Midbrain (tissue), 1 donor: ENCODE measurements at regions not wholly inside any gene's neighbourhood (a gene's known extent, or its start where the extent isn't known, plus 50 kb on each side); places are given as distances from the start of the nearest gene placed in this dataset.
"Not testable (repeated sequence)": the region's sequence is repeated elsewhere in the genome, so short reads cannot be mapped to it uniquely, and the experiment has no call there.

Experiments used
- DNase-seq: peaks from one replicate; lab custom pipeline; 2025; lab: John Stamatoyannopoulos, UW

DNA sequence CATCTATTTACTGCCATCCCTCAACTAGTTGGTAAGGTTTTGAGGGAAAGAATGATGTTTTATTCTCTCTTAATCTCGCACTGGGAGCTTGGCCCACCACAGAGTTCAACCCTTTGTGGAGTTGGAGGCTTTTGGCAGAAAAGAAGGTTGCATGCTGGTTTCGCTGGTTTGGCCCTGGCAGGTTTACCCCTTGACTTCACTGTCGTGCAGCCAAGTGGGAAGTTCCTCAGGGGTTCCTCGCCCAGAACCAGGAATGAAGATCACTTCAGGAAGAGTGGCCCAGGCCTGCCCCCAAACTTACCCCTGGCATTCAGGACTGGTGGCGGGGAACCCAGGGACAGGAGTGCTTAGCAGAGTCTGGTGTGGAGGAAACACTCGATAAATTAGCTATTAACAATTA is 103.1 kb upstream of the LYZL2 start:
- no peak for DNase-seq

DNA sequence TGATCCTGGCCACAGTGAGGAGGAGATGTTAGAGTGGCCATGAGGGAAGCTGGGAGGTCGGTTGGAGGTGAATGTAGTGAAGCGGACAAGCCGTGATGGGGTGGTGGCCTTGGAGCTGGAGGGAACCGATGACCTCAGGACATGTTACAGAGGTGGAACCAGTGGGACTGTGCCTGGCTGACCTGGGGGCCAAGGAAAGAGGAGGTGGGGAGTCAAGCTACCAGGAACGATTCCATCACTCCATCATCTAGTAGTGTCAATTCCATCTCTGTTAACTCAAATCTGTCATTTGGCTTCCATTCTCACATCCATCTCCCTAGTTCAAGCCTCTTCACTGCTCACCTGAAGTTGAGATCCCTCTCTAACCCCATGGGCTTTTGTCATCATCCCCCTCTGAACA is 102.4 kb upstream of the LYZL2 start:
- DNase-seq, result no peak

- DNase-seq, result no peak
These were observed 100.8 kb upstream of the LYZL2 start for GRCh38 chr10:30730306-30730705.

DNA sequence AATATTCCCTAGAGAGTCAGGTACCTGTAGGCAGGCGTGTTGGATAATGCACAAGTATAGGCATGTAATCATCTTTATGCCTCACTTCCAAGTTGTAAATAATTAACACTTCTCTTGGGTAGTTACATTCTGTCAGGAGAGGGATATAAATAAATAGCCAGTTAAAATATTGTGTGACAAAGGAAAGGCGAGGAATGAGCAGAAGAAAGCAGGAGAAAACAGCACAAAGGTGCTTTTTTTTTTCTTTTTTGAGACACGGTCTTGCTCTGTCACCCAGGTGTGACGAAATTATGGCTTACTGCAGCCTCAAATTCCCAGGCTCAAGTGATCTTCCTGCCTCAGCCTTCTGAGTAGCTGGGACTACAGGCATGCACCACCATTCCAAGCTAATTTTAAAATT is 99.2 kb upstream of the LYZL2 start:
- DNase-seq, result no peak

DNA sequence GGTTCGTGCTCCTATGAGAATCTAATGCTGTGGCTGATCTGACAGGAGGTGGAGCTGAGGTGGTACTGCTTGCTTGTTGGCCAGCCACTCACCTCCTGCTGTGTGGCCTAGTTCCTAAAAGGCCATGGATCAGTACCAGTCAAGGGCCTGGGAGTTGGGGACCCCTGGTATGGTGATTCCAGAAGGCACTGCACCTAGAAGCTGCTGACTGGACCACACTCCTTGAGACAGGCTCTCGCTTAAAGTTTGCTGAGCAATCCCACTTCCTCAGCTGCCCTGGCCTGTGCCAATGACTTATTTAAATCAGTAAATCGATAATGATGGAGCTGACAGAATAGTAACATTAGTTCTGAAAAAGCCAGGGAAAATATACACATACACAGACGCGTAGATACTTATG is 98.6 kb upstream of the LYZL2 start:
- DNase-seq, result no peak

DNA sequence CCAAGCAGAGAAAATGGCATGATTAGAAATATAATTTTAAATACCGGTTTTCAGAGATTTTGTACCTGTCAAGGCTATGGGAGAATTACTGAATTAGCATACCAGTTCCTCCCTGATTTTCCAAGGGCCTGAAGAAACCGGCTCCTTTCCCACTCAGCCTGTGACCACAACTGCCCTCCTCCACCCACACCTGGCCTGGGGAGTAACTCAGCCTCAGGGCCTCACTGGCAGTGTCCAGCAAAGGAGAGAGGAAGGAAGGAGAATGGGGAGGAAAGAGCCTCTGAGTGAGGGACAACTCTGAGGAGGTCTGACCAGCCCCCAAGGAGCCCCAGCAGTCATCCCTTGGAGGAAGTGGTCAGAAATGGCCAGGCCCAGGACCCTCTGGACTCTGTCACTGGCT is 98.0 kb upstream of the LYZL2 start:
- no peak for DNase-seq

GRCh38 chr10:30726783-30727414 is 97.3 kb upstream of the LYZL2 start:
- peak; percentile 88 for DNase-seq

DNA sequence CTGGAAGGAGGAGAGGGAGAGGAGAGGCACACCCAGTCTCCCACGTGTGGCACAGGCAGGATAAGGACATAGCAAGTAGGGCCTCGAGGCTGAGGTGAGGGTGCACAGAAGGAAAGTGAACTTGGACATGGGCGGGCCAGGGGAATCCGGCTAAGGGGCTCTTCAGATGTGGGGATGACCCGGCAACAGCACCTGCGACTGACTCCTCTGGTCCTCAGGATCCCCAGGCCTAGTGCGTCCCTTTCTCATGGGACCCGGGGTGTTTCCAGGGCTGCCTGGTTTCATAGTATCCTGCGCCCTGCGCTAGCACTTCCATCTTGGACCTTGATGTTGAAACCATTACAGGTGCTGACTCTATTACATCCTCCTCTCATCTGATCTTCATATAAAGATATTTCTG is 96.1 kb upstream of the LYZL2 start:
- no peak for DNase-seq

DNA sequence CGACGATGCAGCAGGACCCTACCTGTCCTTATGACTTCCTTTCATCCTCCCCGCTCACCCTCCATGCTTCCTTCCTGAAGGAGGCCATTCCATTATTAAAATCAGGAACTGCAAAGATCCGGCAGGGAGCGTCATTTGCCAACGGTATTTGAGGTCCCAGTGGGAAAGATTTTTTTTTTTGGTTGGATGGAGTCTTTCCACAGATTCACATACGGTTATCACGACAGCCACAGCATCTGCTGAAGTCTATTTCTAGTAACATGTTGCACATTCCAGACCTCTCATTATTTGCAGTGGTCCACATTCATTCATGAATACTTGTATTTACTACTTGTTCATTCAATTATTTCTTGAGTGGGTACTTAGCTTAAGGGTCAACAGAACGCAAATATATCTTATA is 94.7 kb upstream of the LYZL2 start:
- no peak for DNase-seq

DNA sequence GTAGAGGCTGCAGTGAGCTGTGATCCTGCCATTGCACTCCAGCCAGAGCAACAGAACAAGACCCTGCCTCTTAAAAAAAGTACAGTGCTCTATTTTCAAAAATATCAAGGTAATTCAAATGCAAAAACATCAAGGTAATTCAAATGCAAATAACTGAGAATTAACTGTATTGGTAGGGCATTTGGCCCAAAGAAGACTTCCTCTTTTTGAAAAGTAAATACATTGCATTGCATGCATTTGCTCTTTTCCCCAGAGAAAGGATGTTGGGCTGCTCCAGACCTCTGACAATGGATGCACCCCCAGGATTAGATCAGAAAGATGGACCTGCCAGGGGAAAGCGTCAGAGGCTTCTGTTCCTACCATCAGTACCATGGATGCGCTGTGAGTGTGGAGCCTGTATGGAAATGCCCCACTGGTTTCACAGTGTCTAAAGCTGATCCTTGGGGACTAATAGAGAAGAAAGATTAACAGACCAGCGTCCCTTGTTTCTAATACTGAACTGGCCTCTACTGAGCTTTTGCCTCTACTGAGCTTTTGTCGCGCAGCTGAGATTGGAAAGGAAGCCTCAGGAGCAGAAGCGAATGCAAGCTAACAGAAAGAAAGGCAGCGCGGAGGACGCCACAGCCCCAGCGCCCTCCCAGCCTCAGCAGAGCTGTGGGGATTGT is 93.5 kb upstream of the LYZL2 start:
- DNase-seq, result no peak

- DNase-seq, result no peak
These were observed 90.3 kb upstream of the LYZL2 start for GRCh38 chr10:30719832-30720231.

DNA sequence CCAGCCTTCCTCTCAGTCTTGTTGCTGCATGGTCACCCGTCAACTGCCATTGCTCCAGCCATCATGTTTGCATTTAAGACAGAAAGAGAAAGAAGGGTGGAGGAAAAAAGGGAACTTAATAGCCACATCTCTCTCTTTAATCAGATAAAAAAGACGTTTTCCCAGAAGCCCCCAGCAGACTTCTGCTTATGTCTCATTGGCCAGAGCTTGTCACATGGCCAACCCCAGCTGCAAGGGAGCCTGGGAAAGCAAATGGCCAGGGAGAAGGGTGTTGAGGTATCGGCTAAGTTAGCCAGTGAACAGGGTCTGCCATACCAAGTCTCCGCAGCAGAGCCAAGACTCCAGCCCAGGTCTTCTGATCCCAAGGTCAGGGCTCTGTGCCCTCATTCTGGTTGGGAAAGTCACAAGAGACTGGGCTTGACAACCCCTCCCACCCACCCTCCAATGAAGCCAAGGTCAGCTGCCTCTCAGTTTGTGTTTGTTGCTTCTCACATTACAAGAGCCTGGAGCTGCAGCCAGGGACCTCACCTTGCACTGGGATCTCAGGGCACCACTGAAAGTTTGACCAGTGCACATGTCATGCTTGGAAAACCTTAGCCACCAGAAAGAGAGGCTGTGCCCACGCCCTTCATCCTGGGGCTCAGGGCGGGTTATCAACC is 80.3 kb upstream of the LYZL2 start:
- no peak for DNase-seq

GRCh38 chr10:30709229-30709628 is 79.7 kb upstream of the LYZL2 start:
- no peak for DNase-seq

- DNase-seq, result no peak
These were observed 78.7 kb upstream of the LYZL2 start for GRCh38 chr10:30708234-30708633.

GRCh38 chr10:30706189-30706588 is 76.6 kb upstream of the LYZL2 start:
- not testable (repeated sequence) for DNase-seq

- no peak for DNase-seq
These were observed 76.1 kb upstream of the LYZL2 start for GRCh38 chr10:30705625-30706149.

DNA sequence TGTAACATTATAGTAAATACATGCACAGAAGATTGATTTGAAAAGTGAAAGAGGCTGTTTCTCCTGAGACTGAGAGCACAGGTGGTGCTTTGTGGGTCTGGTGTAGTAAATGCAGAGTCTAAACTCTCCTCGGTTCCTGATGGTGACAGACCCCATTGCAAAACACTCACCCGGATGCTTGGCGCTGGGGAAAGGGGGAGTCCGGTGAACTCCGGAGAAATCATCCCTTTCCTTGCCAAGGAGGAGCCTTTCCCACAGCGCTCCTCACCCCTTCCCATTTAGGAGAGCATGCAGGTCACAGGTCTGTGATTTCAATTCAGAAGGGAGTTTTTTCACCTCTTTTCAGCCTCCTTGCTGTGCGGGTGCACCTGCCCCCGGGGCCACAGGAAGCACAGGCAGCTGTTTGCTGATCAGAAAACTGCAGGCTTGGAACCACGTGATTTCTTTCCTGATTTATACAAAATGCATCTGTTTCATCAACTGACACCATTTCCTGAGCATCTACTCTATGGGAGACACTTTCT is 75.6 kb upstream of the LYZL2 start:
- DNase-seq, result no peak

DNA sequence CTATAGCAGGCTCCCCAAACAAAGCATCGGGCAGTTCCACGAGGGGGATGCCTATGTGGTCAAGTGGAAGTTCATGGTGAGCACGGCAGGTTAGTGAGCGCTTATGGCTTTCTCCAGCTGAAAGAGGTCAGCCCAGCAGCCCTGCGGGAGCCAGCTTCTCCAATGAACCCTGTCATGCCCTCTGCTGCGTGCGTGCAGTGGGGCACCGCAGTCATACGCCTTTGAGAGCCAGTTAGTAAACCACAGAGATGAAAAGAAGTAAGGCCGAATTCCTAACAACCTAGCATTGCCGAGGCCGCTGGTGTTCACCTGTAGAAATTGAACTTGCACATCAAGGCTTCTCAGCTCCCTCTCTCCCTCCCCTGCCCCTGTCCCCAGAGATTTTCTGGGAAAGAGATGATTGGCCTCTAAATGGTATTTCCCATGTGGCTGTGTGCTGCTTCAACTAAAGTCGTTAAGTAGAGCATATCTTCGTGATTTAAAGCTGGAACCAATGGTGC is 75.1 kb upstream of the LYZL2 start:
- DNase-seq, result not testable (repeated sequence)

- DNase-seq, result no peak
These were observed 74.6 kb upstream of the LYZL2 start for GRCh38 chr10:30704026-30704600.

DNA sequence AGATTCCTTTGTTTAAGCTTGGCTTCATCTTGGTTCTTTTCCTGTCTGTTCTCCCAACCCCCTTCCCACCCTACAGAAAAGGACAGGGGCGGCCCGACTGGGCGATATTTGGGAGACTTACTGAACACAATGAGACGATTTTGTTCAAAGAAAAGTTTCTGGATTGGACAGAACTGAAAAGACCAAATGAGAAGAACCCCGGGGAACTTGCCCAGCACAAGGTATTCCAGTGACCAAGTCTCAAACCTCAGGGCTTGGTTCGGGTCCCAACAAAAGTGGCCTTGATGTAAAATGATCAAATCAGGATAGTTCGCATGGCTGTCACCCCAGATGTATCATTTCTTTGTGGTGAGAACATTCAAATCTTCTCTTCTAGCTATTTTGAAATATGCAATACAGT is 73.9 kb upstream of the LYZL2 start:
- DNase-seq, result not testable (repeated sequence)

DNA sequence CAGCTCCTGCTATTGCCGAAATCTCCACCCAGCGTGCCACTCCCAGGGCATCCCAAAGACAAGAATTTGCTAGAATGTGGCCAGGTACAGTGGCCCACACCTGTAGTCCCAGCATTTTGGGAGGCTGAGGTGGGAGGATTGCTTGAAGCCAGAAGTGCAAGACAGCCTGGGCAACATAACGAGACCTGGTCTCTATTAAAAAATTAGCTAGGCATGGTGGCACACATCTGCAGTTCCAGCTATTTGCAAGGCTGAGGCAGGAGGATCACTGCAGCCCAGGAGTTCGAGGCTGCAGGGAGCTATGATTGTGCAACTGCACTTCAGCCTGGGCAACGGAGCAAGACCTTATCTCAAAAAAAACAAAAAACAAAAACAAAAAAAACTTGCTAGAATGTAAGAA is 73.3 kb upstream of the LYZL2 start:
- DNase-seq, result no peak

DNA sequence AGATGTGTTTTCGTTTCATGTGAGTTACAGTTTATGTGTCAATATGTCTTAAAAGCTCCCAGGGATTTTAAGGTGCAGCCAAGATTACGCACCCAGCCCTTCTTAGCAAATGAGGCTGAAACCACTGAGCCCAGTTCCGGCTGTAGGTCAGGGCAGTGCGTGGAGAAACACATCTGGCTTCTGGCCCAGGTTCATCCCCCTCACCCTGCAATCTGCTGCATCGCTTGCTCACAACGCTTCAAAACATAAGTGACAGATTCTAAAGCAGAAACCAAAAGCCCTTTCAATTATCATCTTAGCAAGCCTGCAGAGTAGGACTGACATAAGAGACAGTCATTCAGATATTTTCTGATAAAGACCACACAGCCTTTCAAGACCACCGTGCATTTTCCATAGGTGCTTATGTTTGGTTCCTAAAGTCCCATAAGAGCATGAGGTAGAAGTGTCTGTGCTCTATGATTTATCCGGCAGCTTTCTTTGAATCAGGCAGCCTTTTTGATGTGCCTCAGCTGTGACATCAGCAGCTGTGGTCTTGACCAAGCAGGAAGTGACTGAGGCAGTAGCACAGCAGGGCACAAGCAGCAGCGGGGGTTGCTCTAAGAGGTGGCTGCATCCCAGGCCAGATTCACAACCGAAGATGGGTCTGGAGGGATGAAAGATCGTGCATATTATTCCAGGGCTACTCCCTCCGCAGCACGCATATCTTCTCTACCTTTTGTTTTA is 72.1 kb upstream of the LYZL2 start:
- no peak for DNase-seq
